ENCODE measurements at regions not wholly inside any gene's neighbourhood (a gene's known extent, or its start where the extent isn't known, plus 50 kb on each side); places are given as distances from the start of the nearest gene placed in this dataset.

- TF ChIP-seq CHD7 (IDR thresholded peaks at IDR 0.05; ENCODE audit: insufficient replicate concordance, low read length) = no peak
- TF ChIP-seq HDAC2 (IDR thresholded peaks at IDR 0.05; ENCODE audit: borderline replicate concordance in 1 of 2, low read depth in 2 of 2, low read length in 2 of 2) = no peak
Observed at GRCh38 chr20:39885975-39886649, 802.9 kb downstream of the MAFB start (continued).
